Common myeloid progenitor, CD34-positive (primary cell): ENCODE measurements at regions not wholly inside any gene's neighbourhood (a gene's known extent, or its start where the extent isn't known, plus 50 kb on each side); places are given as distances from the start of the nearest gene placed in this dataset.

Source experiments
- CTCF ChIA-PET: fragments of 350-600 bp; sonication (Branson Sonifier 250); formaldehyde crosslinking; loops from one replicate; lab custom pipeline; 2021; ENCODE audit warnings: antibody characterized with exemption; lab: Charles Lee
- POLR2A ChIA-PET: fragments of 350-600 bp; sonication (Branson Sonifier 250); formaldehyde crosslinking; loops from one replicate; lab custom pipeline; 2021; ENCODE audit warnings: antibody characterized with exemption; lab: Charles Lee
- DNase-seq, 3 donors: peaks; one replicate each; pipeline versions ENCODE4 v3.0.0 to v3.0.0-alpha.2; 2013
- H3K27ac ChIP-seq, 2 experiments: 1 replicate in 1 of 2; 2 replicates in 1 of 2; pipeline ENCODE4 v1.7.0; 2013; ENCODE audit warnings: inconsistent platforms in 2 of 2, low read length in 2 of 2, mild to moderate bottlenecking in 2 of 2, low read depth in 1 of 2, moderate library complexity in 1 of 2; ENCODE audit not compliant: severe bottlenecking in 2 of 2, insufficient read depth in 1 of 2, poor library complexity in 1 of 2
- H3K27me3 ChIP-seq, 5 experiments: replicated peaks in 2 of 5; 1 replicate in 3 of 5; 2 replicates in 2 of 5; pipeline versions ENCODE4 v1.6.1 to v1.7.0; 2013; ENCODE audit warnings: low read length in 4 of 5, mild to moderate bottlenecking in 2 of 5, moderate library complexity in 2 of 5, inconsistent platforms in 1 of 5; ENCODE audit not compliant: insufficient read depth in 5 of 5, control insufficient read depth in 4 of 5
- H3K36me3 ChIP-seq, 4 experiments: 1 replicate in 2 of 4; 2 replicates in 2 of 4; pipeline versions ENCODE4 v1.6.1 to v1.7.0; 2013; ENCODE audit warnings: low read length in 3 of 4, control low read depth in 1 of 4, mild to moderate bottlenecking in 1 of 4; ENCODE audit not compliant: control insufficient read depth in 4 of 4, insufficient read depth in 4 of 4
- H3K4me1 ChIP-seq, 4 experiments: 1 replicate in 3 of 4; 2 replicates in 1 of 4; pipeline versions ENCODE4 v1.6.1 to v1.7.1; 2013; ENCODE audit warnings: low read length in 3 of 4, mild to moderate bottlenecking in 3 of 4, control low read depth in 1 of 4, inconsistent platforms in 1 of 4, moderate library complexity in 1 of 4; ENCODE audit not compliant: control insufficient read depth in 4 of 4, insufficient read depth in 4 of 4; ENCODE audit errors: control extremely low read depth in 1 of 4
- H3K4me3 ChIP-seq, 7 experiments: 1 replicate in 4 of 7; 2 replicates in 3 of 7; pipeline versions ENCODE4 v1.5.1 to v1.7.0; 2013; ENCODE audit warnings: mild to moderate bottlenecking in 7 of 7, low read length in 6 of 7, moderate library complexity in 6 of 7, inconsistent platforms in 2 of 7, low read depth in 2 of 7, control low read depth in 1 of 7; ENCODE audit not compliant: insufficient read depth in 4 of 7, control insufficient read depth in 1 of 7; ENCODE audit errors: extremely low read depth in 1 of 7
- H3K9me3 ChIP-seq, 5 experiments: 1 replicate in 4 of 5; 2 replicates in 1 of 5; pipeline versions ENCODE4 v1.6.1 to v1.7.1; 2013; ENCODE audit warnings: low read length in 4 of 5, mild to moderate bottlenecking in 2 of 5, inconsistent platforms in 1 of 5, low read depth in 1 of 5, moderate library complexity in 1 of 5; ENCODE audit not compliant: control insufficient read depth in 4 of 5, insufficient read depth in 2 of 5; ENCODE audit errors: control extremely low read depth in 1 of 5
- WGBS: methylation state at CpG from one replicate; pipeline ENCODE4 v1.1.5; 2013; ENCODE audit not compliant: insufficient coverage; 5-methylcytosine and 5-hydroxymethylcytosine counted together

- H3K36me3 ChIP-seq = no peaks in the 10 kb centered on the region
- H3K4me1 ChIP-seq = no peaks in the 10 kb centered on the region
- peaks cover 0 to 2% (median 0%) of the 10 kb centered on the region in 5 experiments for H3K27me3 ChIP-seq
- 69% methylated on average over 9 of the region's 9 CpGs for WGBS
- H3K9me3 ChIP-seq = peaks cover 2 to 10% (median 6%) of the 10 kb centered on the region in 5 experiments
- H3K4me3 ChIP-seq = no peak overlapping the region
- ChIA-PET CTCF (interaction anchor here (0.8 kb wide), 1 partner anchor 19 kb away, joined by 3 read pairs; no protein-coding TSS in a partner anchor), POLR2A (interaction anchor here (0.6 kb wide), 1 partner anchor 429 kb away, joined by 4 read pairs; no protein-coding TSS in a partner anchor)
- no peak for DNase-seq
- H3K27ac ChIP-seq = no peak overlapping the region
Observed at GRCh38 chr17:73932216-73932749, 271.2 kb upstream of the RPL38 start.

GRCh38 chr17:73933164-73933766 is 270.2 kb upstream of the RPL38 start:
- peaks cover 0 to 3% (median 1%) of the 10 kb centered on the region in 5 experiments for H3K9me3 ChIP-seq
- 94% methylated on average over 8 of the region's 8 CpGs for WGBS
- H3K4me3 ChIP-seq = no peak overlapping the region
- peaks cover 0 to 2% (median 0%) of the 10 kb centered on the region in 5 experiments for H3K27me3 ChIP-seq
- ChIA-PET CTCF (no interaction called here), POLR2A (no interaction called here)
- H3K27ac ChIP-seq = no peak overlapping the region
- peaks cover 0 to 2% (median 0%) of the 10 kb centered on the region in 4 experiments for H3K4me1 ChIP-seq
- H3K36me3 ChIP-seq = no peaks in the 10 kb centered on the region
- DNase-seq = no peak

- POLR2A ChIA-PET = no interaction called here
- Histone ChIP-seq H3K9me3 (peaks cover 0 to 3% (median 0%) of the 10 kb centered on the region in 5 experiments), H3K27me3 (peaks cover 0 to 2% (median 0%) of the 10 kb centered on the region in 5 experiments)
Observed at GRCh38 chr17:73933871-73934270, 269.6 kb upstream of the RPL38 start.

GRCh38 chr17:73934696-73935095 is 268.8 kb upstream of the RPL38 start:
- Histone ChIP-seq H3K4me1 (peaks cover 0 to 2% (median 0%) of the 10 kb centered on the region in 4 experiments), H3K9me3 (peaks cover 0 to 3% (median 0%) of the 10 kb centered on the region in 5 experiments), H3K27ac (no peak overlapping the region), H3K4me3 (no peak overlapping the region), H3K36me3 (no peaks in the 10 kb centered on the region), H3K27me3 (peaks cover 0 to 2% (median 0%) of the 10 kb centered on the region in 5 experiments)
- WGBS = no CpG with 5 or more reads among the region's 2 CpGs
- ChIA-PET POLR2A (no interaction called here), CTCF (no interaction called here)
- DNase-seq = no peak

More at GRCh38 chr17:73933871-73934270, 269.6 kb upstream of the RPL38 start:
- Histone ChIP-seq H3K4me1 (peaks cover 0 to 2% (median 0%) of the 10 kb centered on the region in 4 experiments), H3K36me3 (no peaks in the 10 kb centered on the region), H3K4me3 (no peak overlapping the region), H3K27ac (no peak overlapping the region)
- CTCF ChIA-PET = no interaction called here
- no peak for DNase-seq

- Histone ChIP-seq H3K9me3 (no peaks in the 10 kb centered on the region), H3K4me3 (no peak overlapping the region), H3K27me3 (peaks cover 0 to 2% (median 0%) of the 10 kb centered on the region in 5 experiments), H3K36me3 (no peaks in the 10 kb centered on the region), H3K27ac (no peak overlapping the region), H3K4me1 (peaks cover 0 to 2% (median 0%) of the 10 kb centered on the region in 4 experiments)
- ChIA-PET CTCF (no interaction called here), POLR2A (no interaction called here)
- WGBS = 93% methylated on average over 5 of the region's 8 CpGs
- DNase-seq = peak in 2 of 3 donors; percentile 26 to 28
Observed at GRCh38 chr17:73936908-73937627, 266.4 kb upstream of the RPL38 start.

- H3K27ac ChIP-seq = no peak overlapping the region
- CTCF ChIA-PET = interaction anchor here (0.7 kb wide), 1 partner anchor 52 kb away, joined by 3 read pairs; no protein-coding TSS in a partner anchor
- 100% methylated on average over 1 of the region's 2 CpGs for WGBS
- H3K27me3 ChIP-seq = peaks cover 0 to under 1% (median 0%) of the 10 kb centered on the region in 5 experiments
- DNase-seq = no peak
- H3K4me1 ChIP-seq = peaks cover 0 to 2% (median 0%) of the 10 kb centered on the region in 4 experiments
- POLR2A ChIA-PET = no interaction called here
- H3K9me3 ChIP-seq = no peaks in the 10 kb centered on the region
- H3K36me3 ChIP-seq = no peaks in the 10 kb centered on the region
- H3K4me3 ChIP-seq = no peak overlapping the region
Observed at GRCh38 chr17:73938706-73939105, 264.8 kb upstream of the RPL38 start.

- peaks cover 0 to 2% (median 0%) of the 10 kb centered on the region in 4 experiments for H3K4me1 ChIP-seq
- DNase-seq = no peak
- H3K27me3 ChIP-seq = no peaks in the 10 kb centered on the region
- H3K4me3 ChIP-seq = no peak overlapping the region
- H3K36me3 ChIP-seq = no peaks in the 10 kb centered on the region
- no peak overlapping the region for H3K27ac ChIP-seq
- POLR2A ChIA-PET = no interaction called here
- CTCF ChIA-PET = no interaction called here
- H3K9me3 ChIP-seq = no peaks in the 10 kb centered on the region
- 85% methylated on average over 6 of the region's 8 CpGs for WGBS
Observed at GRCh38 chr17:73939806-73940205, 263.7 kb upstream of the RPL38 start.
